ENCODE measurements at regions not wholly inside any gene's neighbourhood (a gene's known extent, or its start where the extent isn't known, plus 50 kb on each side); places are given as distances from the start of the nearest gene placed in this dataset.

GRCh38 chr7:46126675-46127300 is 205.7 kb upstream of the IGFBP3 start:
- H3K36me3 Mint-ChIP-seq = no peaks in the 10 kb centered on the region
- no peaks in the 10 kb centered on the region for H3K9me3 Mint-ChIP-seq
- H3K4me3 Mint-ChIP-seq = no peak overlapping the region
- TF ChIP-seq CTCF (conservative IDR thresholded peaks at IDR 0.05) = no peak
- no peak overlapping the region for H3K27ac Mint-ChIP-seq
- DNase-seq (ENCODE audit: extremely low spot score, unreplicated experiment) = no peak
- H3K4me1 Mint-ChIP-seq (ENCODE audit: unreplicated experiment) = no peaks in the 10 kb centered on the region
- H3K27me3 Mint-ChIP-seq = no peaks in the 10 kb centered on the region

GRCh38 chr7:46123756-46124343 is 202.8 kb upstream of the IGFBP3 start:
- no peak overlapping the region for H3K4me3 Mint-ChIP-seq
- DNase-seq (ENCODE audit: extremely low spot score, unreplicated experiment) = no peak
- no peak overlapping the region for H3K27ac Mint-ChIP-seq
- no peaks in the 10 kb centered on the region for H3K36me3 Mint-ChIP-seq
- no peaks in the 10 kb centered on the region for H3K4me1 Mint-ChIP-seq (ENCODE audit: unreplicated experiment)
- H3K9me3 Mint-ChIP-seq = no peaks in the 10 kb centered on the region
- TF ChIP-seq CTCF (conservative IDR thresholded peaks at IDR 0.05) = no peak
- no peaks in the 10 kb centered on the region for H3K27me3 Mint-ChIP-seq

GRCh38 chr7:46115410-46115809 is 194.3 kb upstream of the IGFBP3 start:
- Mint-ChIP-seq H3K4me1 (ENCODE audit: unreplicated experiment) (no peaks in the 10 kb centered on the region), H3K27me3 (no peaks in the 10 kb centered on the region), H3K4me3 (no peak overlapping the region), H3K36me3 (no peaks in the 10 kb centered on the region), H3K27ac (no peak overlapping the region), H3K9me3 (peaks cover 3% of the 10 kb centered on the region)
- no peak for TF ChIP-seq CTCF (conservative IDR thresholded peaks at IDR 0.05)
- no peak for DNase-seq (ENCODE audit: extremely low spot score, unreplicated experiment)

- no peak overlapping the region for H3K4me3 Mint-ChIP-seq
- H3K4me1 Mint-ChIP-seq (ENCODE audit: unreplicated experiment) = no peaks in the 10 kb centered on the region
- no peaks in the 10 kb centered on the region for H3K36me3 Mint-ChIP-seq
- no peak for DNase-seq (ENCODE audit: extremely low spot score, unreplicated experiment)
- H3K27ac Mint-ChIP-seq = no peak overlapping the region
- no peaks in the 10 kb centered on the region for H3K27me3 Mint-ChIP-seq
- TF ChIP-seq CTCF (conservative IDR thresholded peaks at IDR 0.05) = no peak
- peaks cover 5% of the 10 kb centered on the region for H3K9me3 Mint-ChIP-seq
These were observed 188.4 kb upstream of the IGFBP3 start for GRCh38 chr7:46109437-46109836.

- no peaks in the 10 kb centered on the region for H3K36me3 Mint-ChIP-seq
- no peaks in the 10 kb centered on the region for H3K4me1 Mint-ChIP-seq (ENCODE audit: unreplicated experiment)
- H3K27ac Mint-ChIP-seq = no peak overlapping the region
- H3K4me3 Mint-ChIP-seq = no peak overlapping the region
- peaks cover 5% of the 10 kb centered on the region for H3K9me3 Mint-ChIP-seq
- no peaks in the 10 kb centered on the region for H3K27me3 Mint-ChIP-seq
- DNase-seq (ENCODE audit: extremely low spot score, unreplicated experiment) = no peak
- TF ChIP-seq CTCF (conservative IDR thresholded peaks at IDR 0.05) = no peak
These were observed 187.2 kb upstream of the IGFBP3 start for GRCh38 chr7:46108272-46108671.
